ENCODE measurements at regions not wholly inside any gene's neighbourhood (a gene's known extent, or its start where the extent isn't known, plus 50 kb on each side); places are given as distances from the start of the nearest gene placed in this dataset.
"Not testable (repeated sequence)": the region's sequence is repeated elsewhere in the genome, so short reads cannot be mapped to it uniquely, and the experiment has no call there.

DNA sequence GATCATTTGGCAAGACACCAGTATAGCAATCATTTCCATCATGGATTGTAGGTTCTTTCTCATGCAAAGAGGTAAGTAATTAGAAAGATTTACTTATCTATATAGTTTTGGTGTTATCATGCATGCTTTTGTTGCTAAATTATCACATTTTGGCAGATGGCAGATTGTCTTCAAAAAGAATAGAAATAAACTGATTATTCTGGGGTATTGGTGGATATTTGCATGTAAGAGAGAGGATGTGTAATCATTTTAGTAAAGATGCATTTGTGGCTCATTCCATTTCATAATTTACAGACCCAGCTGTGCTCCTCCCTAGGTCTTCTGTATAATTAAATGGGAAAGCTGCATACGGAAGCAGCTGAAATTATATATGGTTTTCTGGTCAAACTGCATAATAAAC lies 875.7 kb upstream of the ANO3 start:
- DNase-seq (ENCODE audit: low read depth), result no peak
- no peak overlapping the region for H3K4me3 ChIP-seq (ENCODE audit: low read depth, low read length)
- TF ChIP-seq, protein P1, sequence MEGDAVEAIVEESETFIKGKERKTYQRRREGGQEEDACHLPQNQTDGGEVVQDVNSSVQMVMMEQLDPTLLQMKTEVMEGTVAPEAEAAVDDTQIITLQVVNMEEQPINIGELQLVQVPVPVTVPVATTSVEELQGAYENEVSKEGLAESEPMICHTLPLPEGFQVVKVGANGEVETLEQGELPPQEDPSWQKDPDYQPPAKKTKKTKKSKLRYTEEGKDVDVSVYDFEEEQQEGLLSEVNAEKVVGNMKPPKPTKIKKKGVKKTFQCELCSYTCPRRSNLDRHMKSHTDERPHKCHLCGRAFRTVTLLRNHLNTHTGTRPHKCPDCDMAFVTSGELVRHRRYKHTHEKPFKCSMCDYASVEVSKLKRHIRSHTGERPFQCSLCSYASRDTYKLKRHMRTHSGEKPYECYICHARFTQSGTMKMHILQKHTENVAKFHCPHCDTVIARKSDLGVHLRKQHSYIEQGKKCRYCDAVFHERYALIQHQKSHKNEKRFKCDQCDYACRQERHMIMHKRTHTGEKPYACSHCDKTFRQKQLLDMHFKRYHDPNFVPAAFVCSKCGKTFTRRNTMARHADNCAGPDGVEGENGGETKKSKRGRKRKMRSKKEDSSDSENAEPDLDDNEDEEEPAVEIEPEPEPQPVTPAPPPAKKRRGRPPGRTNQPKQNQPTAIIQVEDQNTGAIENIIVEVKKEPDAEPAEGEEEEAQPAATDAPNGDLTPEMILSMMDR (IDR thresholded peaks at IDR 0.05; ENCODE audit: insufficient read depth, low read depth, low read length, missing control alignments), result no peak

DNA sequence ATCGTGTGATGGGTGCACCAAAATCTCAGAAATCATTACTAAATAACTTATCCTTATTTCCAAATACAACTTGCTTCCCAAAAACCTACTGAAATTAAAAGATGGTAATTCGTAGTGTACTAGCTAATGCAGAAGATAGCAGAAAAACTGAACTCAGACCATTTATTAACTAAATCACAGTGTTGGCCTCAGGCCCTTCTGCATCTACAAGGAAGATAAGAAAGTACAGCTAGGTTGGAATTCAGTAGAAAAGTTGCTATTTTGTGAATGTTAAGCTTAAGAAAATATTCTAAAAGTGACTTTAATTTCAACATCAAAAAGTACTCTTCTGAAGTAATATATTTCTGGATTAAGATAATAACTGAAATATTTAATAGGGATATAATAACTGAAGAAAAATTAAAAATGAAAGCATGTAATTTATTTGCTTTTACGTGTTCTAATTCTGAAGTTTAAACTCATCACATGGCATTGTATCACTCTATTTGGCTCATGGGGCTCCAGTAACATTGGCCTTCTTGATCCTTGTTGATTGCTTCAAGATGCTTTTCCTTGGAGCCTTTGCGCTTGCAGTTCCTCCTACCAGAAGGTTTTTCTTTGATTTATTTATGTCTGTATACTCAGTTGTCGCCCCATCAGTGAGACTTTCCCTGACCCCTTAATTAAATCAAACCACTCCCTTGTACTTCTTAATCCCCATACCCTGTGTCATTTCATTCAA lies 847.9 kb upstream of the ANO3 start:
- no peak overlapping the region for H3K4me3 ChIP-seq (ENCODE audit: low read depth, low read length)
- TF ChIP-seq, protein P1 (IDR thresholded peaks at IDR 0.05; ENCODE audit: insufficient read depth, low read depth, low read length, missing control alignments), result no peak
- no peak for DNase-seq (ENCODE audit: low read depth)

DNA sequence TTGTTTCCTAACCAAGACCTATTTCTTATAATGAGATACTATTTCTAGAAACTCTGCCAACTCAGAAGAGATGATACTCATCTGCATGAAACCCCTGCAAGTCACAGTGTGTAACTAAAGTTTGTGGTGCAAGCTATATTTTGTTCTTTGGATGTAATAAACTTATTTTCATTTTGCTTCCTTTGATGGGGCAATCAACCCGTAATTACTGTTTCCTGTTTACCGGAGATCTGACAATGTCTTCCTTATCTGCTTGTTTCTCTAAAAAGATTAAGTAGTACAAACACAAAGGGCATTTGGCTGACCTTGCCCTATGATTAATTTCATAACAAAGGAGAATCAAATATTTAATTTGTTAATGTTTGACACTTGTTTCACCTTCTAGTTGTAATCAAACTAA lies 846.6 kb upstream of the ANO3 start:
- TF ChIP-seq, protein P1 (IDR thresholded peaks at IDR 0.05; ENCODE audit: insufficient read depth, low read depth, low read length, missing control alignments), result no peak
- DNase-seq (ENCODE audit: low read depth), result no peak
- H3K4me3 ChIP-seq (ENCODE audit: low read depth, low read length), result no peak overlapping the region

DNA sequence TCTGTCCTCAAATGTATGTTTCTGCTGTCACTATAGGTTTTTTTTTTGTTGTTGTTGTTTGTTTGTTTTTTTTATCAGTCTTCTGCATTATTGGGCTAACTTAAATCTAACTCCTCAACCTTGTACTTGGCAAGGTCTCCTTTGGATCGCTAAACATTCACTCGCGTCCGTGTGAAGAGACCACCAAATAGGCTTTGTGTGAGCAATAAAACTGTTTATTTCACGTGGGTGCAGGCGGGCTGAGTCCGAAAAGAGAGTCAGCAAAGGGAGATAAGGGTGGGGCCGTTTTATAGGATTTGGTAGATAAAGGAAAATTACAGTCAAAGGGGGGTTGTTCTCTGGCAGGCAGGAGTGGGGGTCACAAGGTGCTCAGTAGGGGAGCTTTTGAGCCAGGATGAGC lies 845.6 kb upstream of the ANO3 start:
- H3K4me3 ChIP-seq (ENCODE audit: low read depth, low read length); DNase-seq (ENCODE audit: low read depth): not testable (repeated sequence)

DNA sequence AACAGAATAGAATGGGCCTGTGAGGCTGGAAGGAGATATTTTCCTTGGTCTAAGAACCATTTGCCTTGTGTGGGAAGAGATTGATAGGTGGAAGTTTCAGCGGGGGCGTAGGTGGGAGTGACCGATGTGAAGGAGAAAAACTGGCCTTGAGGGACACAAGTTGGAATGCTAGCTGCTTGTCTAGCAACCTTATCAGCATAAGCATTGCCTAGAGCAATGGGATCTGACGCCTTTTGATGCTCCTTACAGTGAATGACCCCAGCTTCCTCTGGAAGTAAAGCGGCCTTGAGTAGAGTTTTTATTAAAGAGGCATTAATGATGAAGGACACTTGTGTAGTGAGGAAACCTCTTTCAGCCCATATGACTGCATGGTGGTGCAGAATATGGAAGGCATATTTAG lies 843.8 kb upstream of the ANO3 start:
- not testable (repeated sequence) for H3K4me3 ChIP-seq (ENCODE audit: low read depth, low read length); DNase-seq (ENCODE audit: low read depth)

DNA sequence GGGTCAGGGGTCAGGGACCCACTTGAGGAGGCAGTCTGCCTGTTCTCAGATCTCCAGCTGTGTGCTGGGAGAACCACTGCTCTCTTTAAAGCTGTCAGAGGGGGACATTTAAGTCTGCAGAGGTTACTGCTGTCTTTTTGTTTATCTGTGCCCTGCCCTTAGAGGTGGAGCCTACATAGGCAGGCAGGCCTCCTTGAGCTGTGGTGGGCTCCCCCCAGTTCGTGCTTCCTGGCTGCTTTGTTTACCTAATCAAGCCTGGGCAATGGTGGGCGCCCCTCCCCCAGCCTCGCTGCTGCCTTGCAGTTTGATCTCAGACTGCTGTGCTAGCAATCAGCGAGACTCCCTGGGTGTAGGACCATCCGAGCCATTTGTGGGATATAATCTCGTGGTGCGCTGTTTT lies 830.5 kb upstream of the ANO3 start:
- not testable (repeated sequence) for H3K4me3 ChIP-seq (ENCODE audit: low read depth, low read length); DNase-seq (ENCODE audit: low read depth)

DNA sequence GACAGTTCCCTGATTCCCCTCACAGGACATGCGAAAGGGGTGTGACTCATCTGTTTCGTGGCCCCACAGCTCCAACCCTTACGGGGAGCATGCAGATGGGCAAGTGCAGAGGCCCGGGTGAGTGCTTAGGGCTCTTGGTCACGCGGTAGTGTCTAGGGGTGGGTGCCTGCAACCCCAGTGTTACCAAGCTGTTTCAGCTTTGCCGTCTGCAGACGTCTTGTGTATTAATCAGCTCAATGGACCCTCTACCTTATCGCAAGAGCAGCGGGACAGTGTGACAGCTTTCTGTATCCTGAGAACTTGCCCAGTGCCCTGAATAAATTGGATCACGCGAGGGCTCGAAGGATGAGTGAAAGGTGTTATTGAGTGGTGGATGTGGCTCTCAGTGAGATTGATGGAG lies 816.4 kb upstream of the ANO3 start:
- no peak for DNase-seq (ENCODE audit: low read depth)
- H3K4me3 ChIP-seq (ENCODE audit: low read depth, low read length), result no peak overlapping the region
- TF ChIP-seq, protein P1 (IDR thresholded peaks at IDR 0.05; ENCODE audit: insufficient read depth, low read depth, low read length, missing control alignments), result no peak

DNA sequence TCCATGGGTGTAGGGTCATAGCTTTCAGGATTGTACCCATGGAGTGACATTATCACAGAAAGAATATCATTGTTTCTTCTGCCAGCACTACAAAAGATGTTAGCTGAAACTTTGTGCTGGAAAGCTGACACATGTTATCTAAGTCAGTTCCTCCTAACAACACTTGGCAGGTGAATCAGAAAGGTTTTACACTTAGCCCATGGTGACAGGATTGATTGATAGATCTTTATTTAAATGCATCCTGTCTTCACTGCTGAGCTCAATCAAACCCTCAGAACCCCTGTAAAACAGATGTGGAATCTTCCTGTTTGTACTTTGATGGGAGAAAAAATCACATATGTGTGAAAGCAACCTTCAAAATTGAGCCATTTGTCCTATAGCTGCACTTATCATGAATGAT lies 811.5 kb upstream of the ANO3 start:
- TF ChIP-seq, protein P1 (IDR thresholded peaks at IDR 0.05; ENCODE audit: insufficient read depth, low read depth, low read length, missing control alignments), result no peak
- H3K4me3 ChIP-seq (ENCODE audit: low read depth, low read length), result no peak overlapping the region
- DNase-seq (ENCODE audit: low read depth), result no peak

Measured in GM12865 (cell line).